Fibroblast of the aortic adventitia (primary cell): ENCODE measurements at regions not wholly inside any gene's neighbourhood (a gene's known extent, or its start where the extent isn't known, plus 50 kb on each side); places are given as distances from the start of the nearest gene placed in this dataset.

Experiments
- DNase-seq: peaks from one replicate; pipeline ENCODE4 v3.0.0-alpha.2; 2010; ENCODE audit warnings: low read depth
- H3K4me3 ChIP-seq: 2 replicates; pipeline ENCODE4 v1.5.1; 2011; ENCODE audit warnings: low read depth, mild to moderate bottlenecking, control low read depth, low read length, moderate library complexity
- CTCF ChIP-seq: IDR thresholded peaks from 2 replicates; pipeline ENCODE4 v1.5.1; 2011; ENCODE audit warnings: mild to moderate bottlenecking, low read length, control low read depth, inconsistent platforms; ENCODE audit not compliant: insufficient read depth

GRCh38 chr2:236661061-236661761 lies 91.6 kb downstream of the ACKR3 start:
- TF ChIP-seq CTCF: no peak
- peak; percentile 73 for DNase-seq
- no peak overlapping the region for H3K4me3 ChIP-seq

- no peak overlapping the region for H3K4me3 ChIP-seq
- TF ChIP-seq CTCF: no peak
- peak; percentile 92 for DNase-seq
Measured at GRCh38 chr2:236661762-236662110, 92.1 kb downstream of the ACKR3 start.

- DNase-seq: peak; percentile 81
- no peak for TF ChIP-seq CTCF
- H3K4me3 ChIP-seq: no peak overlapping the region
Measured at GRCh38 chr2:236662231-236663185, 92.9 kb downstream of the ACKR3 start.

GRCh38 chr2:236663287-236664101 lies 93.9 kb downstream of the ACKR3 start:
- DNase-seq: peak; percentile 95
- no peak for TF ChIP-seq CTCF
- no peak overlapping the region for H3K4me3 ChIP-seq

- H3K4me3 ChIP-seq: no peak overlapping the region
- TF ChIP-seq CTCF: no peak
- DNase-seq: no peak
Measured at GRCh38 chr2:236664136-236664535, 94.5 kb downstream of the ACKR3 start.

GRCh38 chr2:236665101-236665500 lies 95.5 kb downstream of the ACKR3 start:
- H3K4me3 ChIP-seq: no peak overlapping the region
- DNase-seq: no peak
- no peak for TF ChIP-seq CTCF
